Pons (tissue), 1 donor: ENCODE measurements at regions not wholly inside any gene's neighbourhood (a gene's known extent, or its start where the extent isn't known, plus 50 kb on each side); places are given as distances from the start of the nearest gene placed in this dataset.
"Not testable (repeated sequence)": the region's sequence is repeated elsewhere in the genome, so short reads cannot be mapped to it uniquely, and the experiment has no call there.

Experiments used
- DNase-seq: peaks from one replicate; pipeline ENCODE4 v3.0.0-alpha.2; 2016; ENCODE audit warnings: low spot score

DNA sequence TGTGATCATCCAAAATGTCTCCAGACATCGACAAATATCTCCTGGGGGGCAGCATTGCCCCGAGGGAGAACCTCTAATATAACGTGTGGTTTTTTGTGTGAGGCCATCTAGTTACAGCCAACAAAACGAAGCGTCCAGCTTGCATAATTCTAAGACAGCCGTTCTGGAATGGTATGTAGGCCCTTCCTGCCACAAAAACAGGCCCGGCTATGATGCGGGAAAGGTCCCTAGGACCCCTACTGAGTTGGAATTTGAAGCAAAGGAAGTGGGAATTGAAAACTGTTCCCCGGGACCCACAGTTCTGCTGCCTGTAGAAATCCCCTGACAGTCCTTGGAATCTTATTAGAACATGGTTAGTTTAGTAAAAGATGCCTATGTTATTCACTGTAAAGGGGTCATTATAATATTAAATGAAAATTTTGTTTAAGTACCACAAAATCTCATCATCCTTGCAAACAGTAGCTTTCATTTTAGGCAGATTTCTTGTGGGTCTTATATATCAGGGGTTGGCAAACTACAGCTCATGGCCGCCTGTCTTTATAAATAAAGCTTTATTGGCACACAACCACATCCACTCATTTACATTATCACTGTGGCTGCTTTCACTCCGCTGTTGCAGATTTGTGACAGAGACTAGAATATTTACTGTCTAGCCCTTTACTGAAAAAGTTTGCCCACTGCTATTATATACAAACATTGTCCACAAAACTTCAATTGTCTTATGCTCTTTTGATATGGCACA lies 70.7 kb downstream of the MSX2 start:
- no peak for DNase-seq

DNA sequence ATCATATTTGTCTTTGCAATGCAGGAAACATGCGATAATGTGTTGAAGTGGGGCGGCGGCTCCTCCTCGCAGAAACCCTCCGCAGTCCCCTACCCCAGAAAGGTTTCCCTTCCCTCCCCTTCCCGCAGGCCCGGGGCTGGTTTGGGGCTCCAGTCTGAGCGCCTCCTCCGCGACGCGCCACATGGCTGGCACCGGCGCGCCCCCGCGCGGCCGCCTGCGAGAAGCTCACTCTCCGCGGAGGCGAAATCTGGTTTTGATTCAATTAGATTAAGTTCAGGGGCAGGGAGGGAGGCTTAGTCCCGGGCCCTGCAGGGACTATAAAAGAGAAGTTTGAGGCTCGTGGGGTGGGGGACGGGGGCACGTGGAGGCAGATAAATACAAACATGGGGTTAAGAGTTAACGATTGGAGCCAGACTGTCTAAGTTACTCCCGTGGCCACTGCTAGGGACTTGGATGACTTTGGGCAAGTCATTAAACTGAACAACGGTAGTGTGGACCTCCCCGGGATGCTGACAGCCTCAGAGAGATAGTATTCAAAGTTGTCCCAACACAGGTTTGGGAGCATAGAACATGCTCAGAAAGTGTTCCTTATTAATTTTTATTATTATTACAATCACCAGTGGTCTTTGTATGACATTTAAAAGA lies 69.4 kb downstream of the MSX2 start:
- DNase-seq: peak; percentile 47

DNA sequence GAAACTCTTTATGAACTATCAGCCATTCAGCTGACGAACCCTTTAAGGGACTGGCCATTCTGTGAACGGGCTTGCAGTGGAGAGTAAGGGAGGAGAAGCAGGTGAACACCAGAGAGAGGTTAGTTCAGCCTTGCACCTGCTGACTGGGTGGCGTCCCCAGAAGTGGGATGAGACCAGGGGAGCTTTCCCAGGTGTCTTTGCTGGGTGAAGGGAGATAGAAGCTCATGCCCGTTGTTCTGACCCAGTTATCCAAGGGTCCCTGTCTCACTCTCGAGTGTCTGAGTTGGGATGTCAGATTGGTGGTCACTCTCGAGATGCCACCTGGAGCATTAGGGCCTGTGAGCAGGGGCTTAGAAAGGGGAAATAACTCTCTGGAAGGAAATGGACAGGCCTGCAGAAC lies 68.7 kb downstream of the MSX2 start:
- no peak for DNase-seq

DNA sequence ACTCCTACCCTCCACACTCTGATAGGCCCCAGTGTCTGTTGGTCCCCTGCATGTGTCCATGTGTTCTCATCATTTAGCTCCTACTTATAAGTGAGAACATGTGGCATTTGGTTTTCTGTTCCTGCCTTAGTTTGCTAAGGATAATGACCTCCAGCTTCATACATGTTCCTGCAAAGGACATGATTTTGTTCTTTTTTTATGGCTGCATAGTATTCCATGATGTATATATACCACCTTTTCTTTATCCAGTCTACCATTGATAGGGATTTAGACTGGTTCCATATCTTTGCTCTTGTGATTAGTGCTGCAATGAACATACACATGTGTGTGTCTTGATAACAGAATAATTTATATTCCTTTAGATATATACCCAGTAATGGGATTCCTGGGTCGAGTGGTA lies 67.9 kb downstream of the MSX2 start:
- not testable (repeated sequence) for DNase-seq

DNA sequence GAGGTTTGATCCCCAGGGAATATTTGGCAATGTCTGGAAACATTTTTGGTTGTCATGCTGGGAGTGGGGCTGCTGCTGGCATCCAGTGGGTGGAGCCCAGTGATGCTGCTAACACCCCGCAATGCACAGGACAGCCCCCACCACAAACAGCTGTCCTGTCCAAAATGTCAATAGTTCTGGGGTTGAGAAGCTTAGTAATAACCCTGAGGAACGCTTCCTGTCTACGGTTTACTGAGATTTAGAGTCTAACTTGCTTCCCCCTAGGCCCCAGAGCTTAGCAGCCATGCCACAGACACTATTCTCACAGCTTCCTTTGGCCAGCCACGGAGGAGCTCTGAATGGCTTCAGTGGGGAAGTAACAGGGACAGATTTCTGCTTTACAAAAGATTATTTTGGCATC lies 66.5 kb downstream of the MSX2 start:
- DNase-seq: peak; percentile 34

DNA sequence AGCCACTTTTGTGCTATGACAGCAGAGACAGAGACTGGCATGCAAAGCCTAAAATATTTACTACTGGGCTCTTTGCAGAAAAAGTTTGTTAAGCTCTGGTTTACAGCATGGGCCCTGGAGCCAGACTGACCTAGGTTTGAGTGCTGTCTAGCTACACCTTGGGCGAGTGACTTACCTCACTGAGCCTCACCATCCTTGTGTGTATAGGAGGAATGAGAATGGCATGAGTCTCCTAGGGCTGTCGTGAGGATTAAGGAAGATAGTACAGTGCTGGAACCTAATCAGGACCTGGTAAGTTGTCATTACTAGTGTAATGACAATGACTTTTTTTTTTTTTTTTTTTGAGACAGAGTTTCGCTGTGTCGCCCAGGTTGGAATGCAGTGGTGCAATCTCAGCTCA lies 65.2 kb downstream of the MSX2 start:
- no peak for DNase-seq

DNA sequence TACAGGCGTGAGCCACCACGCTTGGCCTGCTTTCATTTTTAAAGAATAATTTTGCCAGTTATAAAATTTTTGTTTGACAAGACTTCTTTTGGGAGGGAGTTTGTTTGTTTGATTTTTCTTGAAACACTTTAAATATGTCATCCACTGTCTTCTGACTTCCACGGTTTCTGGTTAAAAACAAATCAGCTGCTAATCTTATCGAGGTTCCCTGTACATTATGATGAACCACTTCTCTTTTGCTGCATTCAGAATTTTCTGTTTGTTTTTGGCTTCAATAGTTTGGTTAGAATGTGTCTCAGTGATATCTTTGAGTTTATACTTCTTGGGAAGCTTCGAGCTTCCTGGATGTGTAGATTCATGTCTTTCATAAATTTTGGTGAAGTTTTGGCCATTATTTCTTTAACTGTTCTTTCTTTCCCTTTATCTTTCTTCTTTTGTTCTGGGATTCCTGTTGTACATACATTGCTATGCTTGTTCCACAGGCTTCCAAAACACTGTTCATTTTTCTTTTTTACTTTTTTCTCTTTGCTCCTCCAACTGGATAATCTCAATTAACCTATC lies 60.8 kb downstream of the MSX2 start:
- DNase-seq: no peak
